ENCODE measurements at regions not wholly inside any gene's neighbourhood (a gene's known extent, or its start where the extent isn't known, plus 50 kb on each side); places are given as distances from the start of the nearest gene placed in this dataset.
"Not testable (repeated sequence)": the region's sequence is repeated elsewhere in the genome, so short reads cannot be mapped to it uniquely, and the experiment has no call there.

DNA sequence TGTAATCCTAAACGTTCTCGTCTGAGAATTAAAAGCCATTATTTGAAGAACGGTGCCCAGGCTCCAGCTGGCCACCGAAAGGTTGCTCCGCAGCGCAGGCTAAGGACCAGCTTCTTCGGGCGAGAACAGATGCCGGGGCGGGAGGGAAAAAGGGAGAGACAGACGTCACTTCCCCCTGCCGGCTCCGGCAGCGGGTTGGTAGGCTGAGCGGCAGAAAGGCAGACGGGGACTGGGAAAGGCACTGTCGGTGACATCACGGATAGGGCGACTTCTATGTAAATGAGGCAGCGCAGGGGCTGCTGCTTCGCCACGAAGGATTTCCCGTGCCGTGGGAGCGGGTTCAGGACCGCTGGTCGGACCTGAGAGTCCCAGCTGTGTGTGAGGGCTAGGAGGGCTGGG is 147.5 kb upstream of the NOTCH2NLA start:
- not testable (repeated sequence) for TF ChIP-seq EP300 (IDR thresholded peaks at IDR 0.05; ENCODE audit: borderline replicate concordance); EGR1 (IDR thresholded peaks at IDR 0.05); FOXM1 (IDR thresholded peaks at IDR 0.05; ENCODE audit: borderline replicate concordance, low read depth); CEBPB (IDR thresholded peaks at IDR 0.05); RAD21 (IDR thresholded peaks at IDR 0.05; ENCODE audit: low read depth); YY1 (IDR thresholded peaks at IDR 0.05; ENCODE audit: low read depth); ZBTB7A (IDR thresholded peaks at IDR 0.05; ENCODE audit: low read depth)
- TF ChIP-seq, protein P1, sequence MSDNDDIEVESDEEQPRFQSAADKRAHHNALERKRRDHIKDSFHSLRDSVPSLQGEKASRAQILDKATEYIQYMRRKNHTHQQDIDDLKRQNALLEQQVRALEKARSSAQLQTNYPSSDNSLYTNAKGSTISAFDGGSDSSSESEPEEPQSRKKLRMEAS (IDR thresholded peaks at IDR 0.05) = 0 out of 2 replicates have a peak, but pooled peaks have one; percentile 21

All from Ishikawa (cell line).